GM18505 (cell line): ENCODE measurements at regions not wholly inside any gene's neighbourhood (a gene's known extent, or its start where the extent isn't known, plus 50 kb on each side); places are given as distances from the start of the nearest gene placed in this dataset.
"Not testable (repeated sequence)": the region's sequence is repeated elsewhere in the genome, so short reads cannot be mapped to it uniquely, and the experiment has no call there.

Experiments
- ATAC-seq: cut with Tn5 transposase; IDR thresholded peaks from one replicate; pipeline ENCODE4 v1.9.1; 2021; ENCODE audit not compliant: unreplicated experiment
- POLR2A ChIP-seq: IDR thresholded peaks from 4 replicates; pipeline ENCODE4 v1.6.1; 2011; ENCODE audit warnings: borderline replicate concordance; ENCODE audit not compliant: insufficient read depth, insufficient read length; ENCODE audit errors: extremely low read depth

GRCh38 chr9:103193992-103194391, 198.9 kb downstream of the CYLC2 start:
- TF ChIP-seq POLR2A, result no peak

GRCh38 chr9:103203172-103203571, 208.0 kb downstream of the CYLC2 start:
- no peak for TF ChIP-seq POLR2A
- ATAC-seq, result no peak

More at GRCh38 chr9:103193992-103194391, 198.9 kb downstream of the CYLC2 start:
- ATAC-seq, result no peak

GRCh38 chr9:103205881-103206585, 210.9 kb downstream of the CYLC2 start:
- not testable (repeated sequence) for ATAC-seq

GRCh38 chr9:103210607-103211006, 215.5 kb downstream of the CYLC2 start:
- TF ChIP-seq POLR2A, result no peak
- ATAC-seq, result no peak

- TF ChIP-seq POLR2A, result no peak
- ATAC-seq, result no peak
Measured at GRCh38 chr9:103215197-103215596, 220.1 kb downstream of the CYLC2 start.

- ATAC-seq, result no peak
- TF ChIP-seq POLR2A, result no peak
Measured at GRCh38 chr9:103225702-103226646, 230.8 kb downstream of the CYLC2 start.

- no peak for TF ChIP-seq POLR2A
- no peak for ATAC-seq
Measured at GRCh38 chr9:103226647-103227013, 231.5 kb downstream of the CYLC2 start.

- ATAC-seq, result not testable (repeated sequence)
Measured at GRCh38 chr9:103237571-103238109, 242.5 kb downstream of the CYLC2 start.

- ATAC-seq, result no peak
- no peak for TF ChIP-seq POLR2A
Measured at GRCh38 chr9:103242025-103242424, 246.9 kb downstream of the CYLC2 start.

GRCh38 chr9:103242486-103242885, 247.4 kb downstream of the CYLC2 start:
- no peak for ATAC-seq
- TF ChIP-seq POLR2A, result no peak

- ATAC-seq, result no peak
- TF ChIP-seq POLR2A, result no peak
Measured at GRCh38 chr9:103243553-103243952, 248.4 kb downstream of the CYLC2 start.

- no peak for TF ChIP-seq POLR2A
- no peak for ATAC-seq
Measured at GRCh38 chr9:103245369-103245768, 250.2 kb downstream of the CYLC2 start.

GRCh38 chr9:103261951-103262350, 266.8 kb downstream of the CYLC2 start:
- no peak for TF ChIP-seq POLR2A
- ATAC-seq, result no peak

GRCh38 chr9:103266064-103266463, 270.9 kb downstream of the CYLC2 start:
- no peak for ATAC-seq

More at GRCh38 chr9:103266064-103266463, 270.9 kb downstream of the CYLC2 start:
- TF ChIP-seq POLR2A, result no peak
